HT-29 (cell line): ENCODE measurements at regions not wholly inside any gene's neighbourhood (a gene's known extent, or its start where the extent isn't known, plus 50 kb on each side); places are given as distances from the start of the nearest gene placed in this dataset.
A peak's percentile ranks its signal among the peaks of the same experiment; 100 is the strongest.

Source experiments
- DNase-seq: peaks from one replicate; pipeline ENCODE4 v3.0.0-alpha.2; 2015; ENCODE audit warnings: low spot score

- no peak for DNase-seq
Observed at GRCh38 chr4:181234951-181235680, 1008.1 kb upstream of the TENM3 start.

GRCh38 chr4:181245326-181245725, 997.9 kb upstream of the TENM3 start:
- no peak for DNase-seq

GRCh38 chr4:181249031-181249430, 994.2 kb upstream of the TENM3 start:
- no peak for DNase-seq

GRCh38 chr4:181254771-181255170, 988.4 kb upstream of the TENM3 start:
- DNase-seq: no peak

GRCh38 chr4:181258569-181258968, 984.6 kb upstream of the TENM3 start:
- DNase-seq: no peak

- no peak for DNase-seq
Observed at GRCh38 chr4:181259081-181259709, 984.0 kb upstream of the TENM3 start.

GRCh38 chr4:181261279-181261678, 981.9 kb upstream of the TENM3 start:
- DNase-seq: peak; percentile 1

- DNase-seq: no peak
Observed at GRCh38 chr4:181264893-181265292, 978.3 kb upstream of the TENM3 start.

GRCh38 chr4:181265370-181265769, 977.8 kb upstream of the TENM3 start:
- DNase-seq: no peak

- DNase-seq: no peak
Observed at GRCh38 chr4:181271116-181271640, 972.0 kb upstream of the TENM3 start.

- no peak for DNase-seq
Observed at GRCh38 chr4:181272422-181272821, 970.8 kb upstream of the TENM3 start.

GRCh38 chr4:181278941-181279340, 964.3 kb upstream of the TENM3 start:
- DNase-seq: no peak

- no peak for DNase-seq
Observed at GRCh38 chr4:181281451-181281850, 961.8 kb upstream of the TENM3 start.

GRCh38 chr4:181289198-181289597, 954.0 kb upstream of the TENM3 start:
- DNase-seq: no peak

- no peak for DNase-seq
Observed at GRCh38 chr4:181291615-181292014, 951.6 kb upstream of the TENM3 start.

- no peak for DNase-seq
Observed at GRCh38 chr4:181293014-181293413, 950.2 kb upstream of the TENM3 start.

- DNase-seq: no peak
Observed at GRCh38 chr4:181293541-181293940, 949.7 kb upstream of the TENM3 start.

- no peak for DNase-seq
Observed at GRCh38 chr4:181294421-181294820, 948.8 kb upstream of the TENM3 start.

GRCh38 chr4:181301735-181302710, 941.2 kb upstream of the TENM3 start:
- peak; percentile 58 for DNase-seq

- DNase-seq: no peak
Observed at GRCh38 chr4:181307824-181308223, 935.4 kb upstream of the TENM3 start.

GRCh38 chr4:181308476-181309312, 934.5 kb upstream of the TENM3 start:
- no peak for DNase-seq
